OCI-LY3 (cell line): ENCODE measurements at regions not wholly inside any gene's neighbourhood (a gene's known extent, or its start where the extent isn't known, plus 50 kb on each side); places are given as distances from the start of the nearest gene placed in this dataset.

ENCODE experiments used
- H2AFZ ChIP-seq: fragments of 200-600, 300-600 bp; shearing (Covaris generic); 2 replicates; pipeline ENCODE4 v1.6.0; 2014; ENCODE audit warnings: antibody characterized with exemption, low read depth, low read length
- H3K27ac ChIP-seq: fragments of 200-600, 300-600 bp; sonication (generic); 2 replicates; pipeline ENCODE4 v1.5.1; 2014; ENCODE audit warnings: mild to moderate bottlenecking, low read length, moderate library complexity, mixed read lengths
- H3K27me3 ChIP-seq: fragments of 200-600, 300-600 bp; sonication (generic); 2 replicates; pipeline ENCODE4 v1.6.1; 2014; ENCODE audit warnings: low read depth, low read length, mixed read lengths
- H3K36me3 ChIP-seq: fragments of 200-600, 300-600 bp; sonication (generic); replicated peaks from 2 replicates; pipeline ENCODE3; 2014; ENCODE audit warnings: low read depth, low read length, mixed read lengths
- H3K4me1 ChIP-seq: fragments of 300-600, 200-600 bp; sonication (generic); 2 replicates; pipeline ENCODE4 v1.6.1; 2014; ENCODE audit warnings: low read length, mixed read lengths
- H3K4me2 ChIP-seq: fragments of 200-600, 300-600 bp; sonication (generic); 2 replicates; pipeline ENCODE4 v1.6.1; 2014; ENCODE audit warnings: low read length, mixed read lengths
- H3K4me3 ChIP-seq: fragments of 300-600, 200-600 bp; sonication (generic); 2 replicates; pipeline ENCODE4 v1.5.1; 2014; ENCODE audit warnings: antibody characterized with exemption, mild to moderate bottlenecking, low read length, moderate library complexity
- H3K79me2 ChIP-seq: fragments of 300-600, 200-600 bp; shearing (Covaris generic); 2 replicates; pipeline ENCODE4 v1.6.1; 2014; ENCODE audit warnings: mild to moderate bottlenecking, low read length, mixed read lengths
- H3K9ac ChIP-seq: fragments of 300-600, 200-600 bp; shearing (Covaris generic); 2 replicates; pipeline ENCODE4 v1.6.0; 2014; ENCODE audit warnings: mild to moderate bottlenecking, low read length, moderate library complexity
- H3K9me3 ChIP-seq: fragments of 200-600, 300-600 bp; shearing (Covaris generic); 2 replicates; pipeline ENCODE4 v1.6.1; 2014; ENCODE audit warnings: low read length, mixed read lengths; ENCODE audit not compliant: insufficient read depth
- H4K20me1 ChIP-seq: fragments of 200-600, 300-600 bp; sonication (generic); 2 replicates; pipeline ENCODE4 v1.6.1; 2016; ENCODE audit warnings: low read length, mixed read lengths; ENCODE audit not compliant: insufficient read depth
- CTCF ChIP-seq: fragments of 200-600, 300-600 bp; sonication (generic); IDR thresholded peaks from 2 replicates; pipeline ENCODE4 v1.5.1; 2014; ENCODE audit warnings: antibody characterized with exemption, low read length, low read depth
- EZH2phosphoT487 ChIP-seq: fragments of 200-600 bp; shearing (Covaris generic); IDR thresholded peaks from 2 replicates; pipeline ENCODE4 v1.6.1; 2018; ENCODE audit warnings: antibody characterized with exemption, mixed run types, low read depth

GRCh38 chr1:87474098-87474497 is 145.4 kb downstream of the LMO4 start:
- no peak overlapping the region for H3K27ac ChIP-seq

GRCh38 chr1:87478231-87478630 is 149.6 kb downstream of the LMO4 start:
- H3K36me3 ChIP-seq = no peaks in the 10 kb centered on the region
- no peak overlapping the region for H3K4me2 ChIP-seq
- H3K27me3 ChIP-seq = no peaks in the 10 kb centered on the region
- H3K4me3 ChIP-seq = no peak overlapping the region
- TF ChIP-seq CTCF (no peak), EZH2phosphoT487 (no peak)
- H3K27ac ChIP-seq = no peak overlapping the region
- no peaks in the 10 kb centered on the region for H3K9me3 ChIP-seq
- H3K9ac ChIP-seq = no peak overlapping the region
- no peaks in the 10 kb centered on the region for H3K4me1 ChIP-seq
- no peak overlapping the region for H2AFZ ChIP-seq
- no peaks in the 10 kb centered on the region for H4K20me1 ChIP-seq
- no peaks in the 10 kb centered on the region for H3K79me2 ChIP-seq

More at GRCh38 chr1:87474098-87474497, 145.4 kb downstream of the LMO4 start:
- H3K9ac ChIP-seq = no peak overlapping the region
- no peak overlapping the region for H3K4me3 ChIP-seq
- no peaks in the 10 kb centered on the region for H3K9me3 ChIP-seq
- TF ChIP-seq CTCF (no peak), EZH2phosphoT487 (no peak)
- no peaks in the 10 kb centered on the region for H4K20me1 ChIP-seq
- no peaks in the 10 kb centered on the region for H3K36me3 ChIP-seq
- H2AFZ ChIP-seq = no peak overlapping the region
- no peaks in the 10 kb centered on the region for H3K27me3 ChIP-seq
- no peak overlapping the region for H3K4me2 ChIP-seq
- H3K4me1 ChIP-seq = no peaks in the 10 kb centered on the region
- no peaks in the 10 kb centered on the region for H3K79me2 ChIP-seq

- Histone ChIP-seq H3K36me3 (no peaks in the 10 kb centered on the region), H3K9ac (no peak overlapping the region), H3K4me3 (no peak overlapping the region), H3K4me2 (no peak overlapping the region), H3K79me2 (no peaks in the 10 kb centered on the region), H3K27me3 (no peaks in the 10 kb centered on the region), H4K20me1 (no peaks in the 10 kb centered on the region), H3K9me3 (no peaks in the 10 kb centered on the region), H3K27ac (no peak overlapping the region), H3K4me1 (no peaks in the 10 kb centered on the region), H2AFZ (no peak overlapping the region)
- TF ChIP-seq CTCF (no peak), EZH2phosphoT487 (no peak)
Observed at GRCh38 chr1:87495147-87495546, 166.5 kb downstream of the LMO4 start.

GRCh38 chr1:87495870-87496269 is 167.2 kb downstream of the LMO4 start:
- H4K20me1 ChIP-seq = no peaks in the 10 kb centered on the region
- H3K9ac ChIP-seq = no peak overlapping the region
- no peak overlapping the region for H3K27ac ChIP-seq
- H3K4me2 ChIP-seq = no peak overlapping the region
- H3K4me3 ChIP-seq = no peak overlapping the region
- H3K79me2 ChIP-seq = no peaks in the 10 kb centered on the region
- no peak overlapping the region for H2AFZ ChIP-seq
- H3K4me1 ChIP-seq = no peaks in the 10 kb centered on the region
- no peaks in the 10 kb centered on the region for H3K9me3 ChIP-seq
- no peaks in the 10 kb centered on the region for H3K27me3 ChIP-seq
- no peak for TF ChIP-seq CTCF
- TF ChIP-seq EZH2phosphoT487 = no peak
- H3K36me3 ChIP-seq = no peaks in the 10 kb centered on the region
